AG09319 (cell line): ENCODE measurements at regions not wholly inside any gene's neighbourhood (a gene's known extent, or its start where the extent isn't known, plus 50 kb on each side); places are given as distances from the start of the nearest gene placed in this dataset.

Experiments
- DNase-seq: peaks from one replicate; pipeline ENCODE4 v3.0.0-alpha.2; 2010; ENCODE audit warnings: low read depth; ENCODE audit errors: extremely low read depth
- TF ChIP-seq, protein P1 (sequence below): IDR thresholded peaks from 2 replicates; pipeline ENCODE4 v1.5.1; 2011; ENCODE audit warnings: low read depth, mild to moderate bottlenecking, inconsistent platforms, low read length, moderate library complexity

DNA sequence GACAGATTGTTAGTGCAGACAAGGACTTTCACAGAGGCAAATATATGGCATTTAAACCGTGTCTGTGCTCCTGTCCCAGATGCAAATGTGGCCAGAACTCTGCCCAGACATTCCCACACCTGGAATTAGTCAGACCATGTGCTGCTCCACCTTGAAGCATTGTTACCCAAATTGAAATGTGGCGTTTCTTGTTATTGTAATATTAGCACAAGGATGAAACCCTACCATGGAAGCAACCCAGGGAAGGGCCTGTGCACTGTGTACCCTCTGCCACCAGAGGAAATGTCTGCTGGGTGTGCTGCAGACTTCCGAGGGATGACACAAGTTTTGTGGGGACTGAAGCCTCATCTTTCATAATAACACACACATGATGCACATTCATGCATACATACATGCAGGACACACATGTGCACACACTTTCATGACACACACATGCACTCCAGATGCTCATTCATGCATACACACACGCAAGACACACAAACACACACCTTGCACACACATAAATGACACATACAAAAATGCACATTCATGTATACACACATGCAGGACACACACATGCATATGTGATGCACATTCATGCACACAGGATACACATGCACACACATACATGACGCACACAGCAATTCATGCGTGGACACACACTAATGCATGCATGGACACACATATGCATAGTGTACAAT lies 133.2 kb upstream of the SNTG2 start:
- DNase-seq: no peak
- TF ChIP-seq, protein P1, sequence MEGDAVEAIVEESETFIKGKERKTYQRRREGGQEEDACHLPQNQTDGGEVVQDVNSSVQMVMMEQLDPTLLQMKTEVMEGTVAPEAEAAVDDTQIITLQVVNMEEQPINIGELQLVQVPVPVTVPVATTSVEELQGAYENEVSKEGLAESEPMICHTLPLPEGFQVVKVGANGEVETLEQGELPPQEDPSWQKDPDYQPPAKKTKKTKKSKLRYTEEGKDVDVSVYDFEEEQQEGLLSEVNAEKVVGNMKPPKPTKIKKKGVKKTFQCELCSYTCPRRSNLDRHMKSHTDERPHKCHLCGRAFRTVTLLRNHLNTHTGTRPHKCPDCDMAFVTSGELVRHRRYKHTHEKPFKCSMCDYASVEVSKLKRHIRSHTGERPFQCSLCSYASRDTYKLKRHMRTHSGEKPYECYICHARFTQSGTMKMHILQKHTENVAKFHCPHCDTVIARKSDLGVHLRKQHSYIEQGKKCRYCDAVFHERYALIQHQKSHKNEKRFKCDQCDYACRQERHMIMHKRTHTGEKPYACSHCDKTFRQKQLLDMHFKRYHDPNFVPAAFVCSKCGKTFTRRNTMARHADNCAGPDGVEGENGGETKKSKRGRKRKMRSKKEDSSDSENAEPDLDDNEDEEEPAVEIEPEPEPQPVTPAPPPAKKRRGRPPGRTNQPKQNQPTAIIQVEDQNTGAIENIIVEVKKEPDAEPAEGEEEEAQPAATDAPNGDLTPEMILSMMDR: no peak

DNA sequence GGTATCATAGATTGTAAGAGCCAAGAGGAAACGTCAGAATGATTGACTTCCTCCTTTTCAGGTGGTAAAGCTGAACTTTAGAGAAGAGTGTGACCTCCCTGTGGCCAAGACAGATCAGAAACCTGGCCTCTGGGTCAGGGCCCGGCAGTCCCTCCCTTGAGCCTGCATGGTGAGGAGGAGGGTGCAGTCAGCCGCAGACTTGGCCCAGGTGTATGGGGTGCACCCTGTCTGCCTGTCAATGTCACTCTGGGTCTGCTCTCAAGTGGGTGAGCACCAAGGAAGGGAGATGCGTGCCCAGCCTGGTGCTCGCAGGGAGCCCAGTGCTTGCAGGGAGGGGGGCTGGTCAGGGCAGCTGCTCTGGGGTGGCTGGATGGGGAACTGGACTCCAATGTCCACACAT lies 134.4 kb upstream of the SNTG2 start:
- DNase-seq: no peak
- TF ChIP-seq, protein P1: no peak

DNA sequence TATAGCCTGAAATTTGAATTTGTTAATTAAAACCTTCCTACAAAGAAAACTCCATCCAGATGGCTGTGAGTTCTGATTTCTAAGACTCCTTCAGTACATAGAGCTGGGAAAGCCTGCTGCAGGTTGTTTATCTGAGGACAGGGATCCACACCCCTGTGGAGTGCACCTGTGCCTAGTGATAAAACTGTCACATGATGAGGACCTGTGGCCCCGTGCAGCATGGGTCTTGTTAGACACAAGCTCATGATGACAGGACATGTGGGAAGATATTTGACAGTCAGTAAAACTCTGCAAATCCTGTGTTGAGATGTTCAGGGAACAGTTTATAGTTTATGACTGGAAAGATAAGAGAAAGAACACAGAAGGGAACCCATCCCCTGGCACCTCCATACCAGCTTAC lies 133.2 kb upstream of the TMEM18 start:
- DNase-seq: no peak
- TF ChIP-seq, protein P1: no peak

DNA sequence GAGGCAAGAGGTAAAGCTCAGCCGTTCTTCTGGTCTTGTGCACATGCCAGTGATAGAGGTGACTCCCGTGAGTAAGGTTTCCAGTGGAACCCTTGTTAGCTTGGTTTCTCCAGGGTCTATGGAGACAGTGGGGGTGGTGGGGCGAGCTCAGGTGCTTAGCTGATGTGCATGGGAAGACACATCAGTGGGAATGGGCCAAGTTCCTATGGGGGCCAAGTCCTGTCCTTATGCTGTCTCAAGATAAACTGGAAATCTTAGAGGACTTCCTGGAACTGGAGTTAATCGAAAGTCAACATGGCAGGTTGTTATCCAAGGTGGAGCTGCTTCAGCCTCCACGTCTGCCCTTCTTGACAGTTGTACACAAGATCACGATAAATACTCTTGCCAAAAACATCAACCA lies 130.1 kb upstream of the TMEM18 start:
- TF ChIP-seq, protein P1: no peak
- no peak for DNase-seq

DNA sequence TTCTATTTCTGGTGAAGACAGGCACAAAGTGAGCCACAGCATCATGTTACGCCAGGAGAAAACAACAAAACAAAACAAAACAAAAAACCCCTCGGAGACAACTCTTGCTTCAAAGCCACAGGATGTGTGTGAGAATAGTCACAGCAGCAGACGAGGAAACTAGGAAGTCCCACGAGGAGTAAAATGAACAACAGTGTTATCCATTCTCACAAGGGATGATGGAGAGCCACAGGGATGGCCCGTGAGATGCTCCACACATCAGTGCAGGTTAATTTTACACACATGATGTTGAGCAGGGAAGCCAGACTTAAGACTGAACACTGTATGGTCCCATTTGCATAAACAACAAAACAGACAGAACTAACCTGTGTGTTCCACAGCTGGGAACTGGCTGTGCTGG lies 128.5 kb upstream of the TMEM18 start:
- no peak for DNase-seq
- TF ChIP-seq, protein P1: no peak

DNA sequence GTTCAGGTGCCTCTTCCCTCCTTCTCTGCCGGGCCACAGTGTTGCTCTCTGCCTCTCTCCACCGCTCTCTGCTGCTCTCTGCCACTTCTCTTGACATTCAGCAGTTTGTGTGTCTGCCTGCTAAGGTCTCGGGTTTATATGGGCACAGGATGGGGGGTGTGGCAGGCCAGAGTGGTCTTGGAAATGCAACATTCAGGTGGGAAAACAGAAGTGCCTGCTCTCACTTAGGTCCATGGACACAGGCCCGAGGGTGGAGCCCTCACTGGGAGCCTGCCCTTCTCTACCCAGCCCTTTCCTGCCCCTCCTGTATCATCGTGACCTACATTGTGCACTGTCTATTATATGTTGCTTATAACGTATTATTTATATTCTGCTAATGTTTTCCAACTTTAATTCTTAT lies 120.8 kb upstream of the TMEM18 start:
- no peak for DNase-seq
- TF ChIP-seq, protein P1: no peak

DNA sequence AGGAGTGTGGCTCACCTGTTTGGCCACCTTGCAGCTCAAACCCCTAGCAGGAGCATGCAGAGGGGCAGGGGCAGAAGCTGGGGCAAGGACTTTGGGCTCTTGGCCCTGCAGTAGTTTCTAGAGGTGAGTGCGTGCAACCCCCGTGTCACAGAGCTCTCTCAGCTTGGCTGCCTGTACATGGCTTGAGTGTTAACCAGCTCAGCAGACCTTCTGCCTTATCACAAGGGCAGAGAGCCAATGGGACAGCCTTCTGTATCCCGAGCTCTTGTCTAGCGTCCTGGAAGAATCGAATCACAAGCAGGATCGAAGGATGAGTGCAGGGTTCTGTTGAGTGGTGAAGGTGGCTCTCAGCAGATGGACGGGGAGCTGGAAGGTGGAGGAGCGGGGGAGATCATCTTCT lies 120.3 kb upstream of the TMEM18 start:
- no peak for DNase-seq
- TF ChIP-seq, protein P1: no peak
